Astrocyte of the cerebellum (primary cell): ENCODE measurements at regions not wholly inside any gene's neighbourhood (a gene's known extent, or its start where the extent isn't known, plus 50 kb on each side); places are given as distances from the start of the nearest gene placed in this dataset.

ENCODE experiments used
- DNase-seq: peaks from one replicate; pipeline ENCODE4 v3.0.0-alpha.2; 2011; ENCODE audit warnings: low read depth
- H3K4me3 ChIP-seq: 2 replicates; pipeline ENCODE4 v1.5.1; 2011; ENCODE audit warnings: mild to moderate bottlenecking, low read depth, low read length, moderate library complexity
- in situ Hi-C: cut with HindIII; loops from 2 replicates; pipeline ENCODE4 v1.10.0; 2017; ENCODE audit warnings: low sequenced_read_pairs
- TF ChIP-seq, protein P1 (sequence below): IDR thresholded peaks from 2 replicates; pipeline ENCODE4 v1.5.1; 2012; ENCODE audit warnings: low read length, low read depth, moderate library complexity, mild to moderate bottlenecking; ENCODE audit errors: missing control alignments

DNA sequence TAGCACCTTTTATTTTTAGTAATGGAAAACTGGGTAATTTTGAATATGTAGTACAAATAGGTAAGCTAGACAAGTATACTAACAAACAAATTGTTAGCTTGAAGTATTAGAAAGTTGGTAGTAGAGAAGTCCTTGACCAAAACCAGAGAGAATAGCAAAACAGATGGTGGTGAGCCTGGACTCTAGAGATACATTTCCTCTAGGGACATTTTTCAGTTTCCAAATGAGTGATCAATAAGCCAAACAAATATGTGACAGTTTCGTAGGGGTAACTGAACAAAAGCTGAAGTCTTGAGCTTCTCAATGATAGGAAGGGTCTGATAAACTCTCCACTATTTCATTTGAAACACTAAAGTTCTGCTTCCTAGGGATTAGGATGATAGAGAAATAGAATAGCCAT lies 692.0 kb upstream of the FAM98A start:
- TF ChIP-seq, protein P1, sequence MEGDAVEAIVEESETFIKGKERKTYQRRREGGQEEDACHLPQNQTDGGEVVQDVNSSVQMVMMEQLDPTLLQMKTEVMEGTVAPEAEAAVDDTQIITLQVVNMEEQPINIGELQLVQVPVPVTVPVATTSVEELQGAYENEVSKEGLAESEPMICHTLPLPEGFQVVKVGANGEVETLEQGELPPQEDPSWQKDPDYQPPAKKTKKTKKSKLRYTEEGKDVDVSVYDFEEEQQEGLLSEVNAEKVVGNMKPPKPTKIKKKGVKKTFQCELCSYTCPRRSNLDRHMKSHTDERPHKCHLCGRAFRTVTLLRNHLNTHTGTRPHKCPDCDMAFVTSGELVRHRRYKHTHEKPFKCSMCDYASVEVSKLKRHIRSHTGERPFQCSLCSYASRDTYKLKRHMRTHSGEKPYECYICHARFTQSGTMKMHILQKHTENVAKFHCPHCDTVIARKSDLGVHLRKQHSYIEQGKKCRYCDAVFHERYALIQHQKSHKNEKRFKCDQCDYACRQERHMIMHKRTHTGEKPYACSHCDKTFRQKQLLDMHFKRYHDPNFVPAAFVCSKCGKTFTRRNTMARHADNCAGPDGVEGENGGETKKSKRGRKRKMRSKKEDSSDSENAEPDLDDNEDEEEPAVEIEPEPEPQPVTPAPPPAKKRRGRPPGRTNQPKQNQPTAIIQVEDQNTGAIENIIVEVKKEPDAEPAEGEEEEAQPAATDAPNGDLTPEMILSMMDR: no peak
- DNase-seq: no peak
- no peak overlapping the region for H3K4me3 ChIP-seq
- in situ Hi-C loops: no loop called here

- TF ChIP-seq, protein P1: no peak
- in situ Hi-C loops: no loop called here
Measured at GRCh38 chr2:34288016-34288415, 688.9 kb upstream of the FAM98A start.

GRCh38 chr2:34280606-34281005 lies 681.5 kb upstream of the FAM98A start:
- H3K4me3 ChIP-seq: no peak overlapping the region
- DNase-seq: no peak
- in situ Hi-C loops: no loop called here
- TF ChIP-seq, protein P1: no peak

More at GRCh38 chr2:34288016-34288415, 688.9 kb upstream of the FAM98A start:
- no peak overlapping the region for H3K4me3 ChIP-seq
- DNase-seq: peak; percentile 24

- TF ChIP-seq, protein P1: no peak
Measured at GRCh38 chr2:34266908-34267697, 668.0 kb upstream of the FAM98A start.

DNA sequence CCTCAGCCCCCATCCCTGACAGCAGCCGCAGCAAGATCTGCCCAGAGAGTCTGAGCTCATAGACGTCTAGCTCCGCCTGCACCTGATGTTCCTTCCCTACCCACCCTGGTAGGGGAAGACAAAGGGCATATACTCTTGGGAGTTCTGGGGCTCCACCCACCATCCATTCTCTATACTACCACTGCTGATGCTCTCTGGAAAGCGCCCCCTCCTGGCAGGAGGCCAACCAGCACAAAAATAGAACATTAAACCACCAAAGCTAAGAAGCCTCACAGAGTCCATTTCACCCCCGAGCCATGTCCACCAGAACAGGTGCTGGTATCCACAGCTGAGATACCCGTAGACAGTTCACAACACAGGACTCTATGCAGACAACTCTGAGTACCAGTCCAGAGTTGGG lies 662.6 kb upstream of the FAM98A start:
- in situ Hi-C loops: no loop called here
- TF ChIP-seq, protein P1: no peak
- DNase-seq: no peak
- H3K4me3 ChIP-seq: no peak overlapping the region

More at GRCh38 chr2:34266908-34267697, 668.0 kb upstream of the FAM98A start:
- H3K4me3 ChIP-seq: no peak overlapping the region
- in situ Hi-C loops: no loop called here
- DNase-seq: no peak

- no peak for DNase-seq
- in situ Hi-C loops: no loop called here
- TF ChIP-seq, protein P1: no peak
Measured at GRCh38 chr2:34254272-34254878, 655.3 kb upstream of the FAM98A start.

More at GRCh38 chr2:34254272-34254878, 655.3 kb upstream of the FAM98A start:
- no peak overlapping the region for H3K4me3 ChIP-seq
